AG10803 (cell line): ENCODE measurements at regions not wholly inside any gene's neighbourhood (a gene's known extent, or its start where the extent isn't known, plus 50 kb on each side); places are given as distances from the start of the nearest gene placed in this dataset.
A peak's percentile ranks its signal among the peaks of the same experiment; 100 is the strongest.
"Not testable (repeated sequence)": the region's sequence is repeated elsewhere in the genome, so short reads cannot be mapped to it uniquely, and the experiment has no call there.

ENCODE experiments used
- DNase-seq: peaks from one replicate; pipeline ENCODE4 v3.0.0; 2010; ENCODE audit warnings: low read depth
- H3K4me3 ChIP-seq: 2 replicates; pipeline ENCODE4 v1.5.1; 2011; ENCODE audit warnings: mild to moderate bottlenecking, low read length, control low read depth
- CTCF ChIP-seq: conservative IDR thresholded peaks from 2 replicates; pipeline ENCODE4 v1.5.1; 2011; ENCODE audit warnings: mild to moderate bottlenecking, low read length, control low read depth, inconsistent platforms

- H3K4me3 ChIP-seq, DNase-seq: not testable (repeated sequence)
Observed at GRCh38 chr9:39775570-39775969, 420.1 kb downstream of the SPATA31A1 start.

- peak overlapping the region; percentile 52 for H3K4me3 ChIP-seq
- DNase-seq: not testable (repeated sequence)
Observed at GRCh38 chr9:39791356-39791755, 435.9 kb downstream of the SPATA31A1 start.

- H3K4me3 ChIP-seq, DNase-seq: not testable (repeated sequence)
Observed at GRCh38 chr9:39797935-39798334, 442.5 kb downstream of the SPATA31A1 start.

- DNase-seq, H3K4me3 ChIP-seq: not testable (repeated sequence)
Observed at GRCh38 chr9:39799252-39799651, 443.8 kb downstream of the SPATA31A1 start.

GRCh38 chr9:39802561-39802960, 447.1 kb downstream of the SPATA31A1 start:
- DNase-seq, H3K4me3 ChIP-seq: not testable (repeated sequence)

GRCh38 chr9:39809401-39810226, 454.1 kb downstream of the SPATA31A1 start:
- DNase-seq: peak; percentile 52
- peak overlapping the region; percentile 69 for H3K4me3 ChIP-seq

- not testable (repeated sequence) for DNase-seq, H3K4me3 ChIP-seq
Observed at GRCh38 chr9:39810401-39810800, 454.9 kb downstream of the SPATA31A1 start.

GRCh38 chr9:39811615-39812014, 456.1 kb downstream of the SPATA31A1 start:
- not testable (repeated sequence) for DNase-seq, H3K4me3 ChIP-seq

- DNase-seq, H3K4me3 ChIP-seq: not testable (repeated sequence)
- TF ChIP-seq CTCF: peak; percentile 31
Observed at GRCh38 chr9:39828457-39828856, 473.0 kb downstream of the SPATA31A1 start.
